Breast epithelium (tissue), 4 donors: ENCODE measurements at regions not wholly inside any gene's neighbourhood (a gene's known extent, or its start where the extent isn't known, plus 50 kb on each side); places are given as distances from the start of the nearest gene placed in this dataset.

Experiments
- DNase-seq, 2 donors: peaks; one replicate each; pipeline ENCODE4 v3.0.0-alpha.2; 2019; ENCODE audit warnings: low spot score in 2 of 2
- H3K27ac ChIP-seq, 2 donors: fragments of 200-600 bp; sonication (generic) in 1 of 2; one replicate each; pipeline ENCODE4 v1.5.1; 2016 to 2019; ENCODE audit warnings: mild to moderate bottlenecking in 1 of 2
- H3K27me3 ChIP-seq, 2 donors: fragments of 200-600 bp; sonication (generic) in 1 of 2; one replicate each; pipeline versions ENCODE4 v1.5.1 to v1.6.0; 2017 to 2019; ENCODE audit warnings: control low read depth in 1 of 2, mild to moderate bottlenecking in 1 of 2
- H3K36me3 ChIP-seq: fragments of 200-600 bp; one replicate; pipeline ENCODE4 v1.5.1; 2019
- H3K4me1 ChIP-seq, 2 donors: fragments of 200-600 bp; sonication (generic); one replicate each; pipeline ENCODE4 v1.5.1; 2016 to 2019; ENCODE audit warnings: control low read depth in 1 of 2
- H3K4me3 ChIP-seq, 3 donors: fragments of 200-600 bp; sonication (generic); 1 replicate in 2 of 3; 2 replicates in 1 of 3; pipeline ENCODE4 v1.5.1; 2016 to 2019; ENCODE audit warnings: mild to moderate bottlenecking in 3 of 3, moderate library complexity in 2 of 3
- H3K9me3 ChIP-seq, 2 donors: fragments of 200-600 bp; sonication (generic) in 1 of 2; one replicate each; pipeline ENCODE4 v1.5.1; 2016 to 2019; ENCODE audit warnings: control low read depth in 1 of 2
- POLR2A ChIP-seq: fragments of 450-650 bp; IDR thresholded peaks from one replicate; pipeline ENCODE4 v1.6.1; 2016; ENCODE audit warnings: antibody characterized with exemption, mild to moderate bottlenecking, moderate library complexity
- POLR2AphosphoS5 ChIP-seq, 3 donors: sonication (generic); formaldehyde crosslinking; IDR thresholded peaks; one replicate each; pipeline ENCODE4 v1.6.1; 2017; ENCODE audit warnings: antibody characterized with exemption in 3 of 3
- intact Hi-C: fragments of 100-400 bp; cut with DNase I; formaldehyde crosslinking; loops from one replicate; pipeline ENCODE4 v1.15.1; 2023; ENCODE audit warnings: low total_unique reads
- TF ChIP-seq, protein P1 (sequence below), 3 donors: fragments of 450-650 bp; IDR thresholded peaks; one replicate each; pipeline ENCODE4 v1.5.1; 2016 to 2017; ENCODE audit warnings: antibody characterized with exemption in 3 of 3, mild to moderate bottlenecking in 3 of 3, moderate library complexity in 3 of 3

DNA sequence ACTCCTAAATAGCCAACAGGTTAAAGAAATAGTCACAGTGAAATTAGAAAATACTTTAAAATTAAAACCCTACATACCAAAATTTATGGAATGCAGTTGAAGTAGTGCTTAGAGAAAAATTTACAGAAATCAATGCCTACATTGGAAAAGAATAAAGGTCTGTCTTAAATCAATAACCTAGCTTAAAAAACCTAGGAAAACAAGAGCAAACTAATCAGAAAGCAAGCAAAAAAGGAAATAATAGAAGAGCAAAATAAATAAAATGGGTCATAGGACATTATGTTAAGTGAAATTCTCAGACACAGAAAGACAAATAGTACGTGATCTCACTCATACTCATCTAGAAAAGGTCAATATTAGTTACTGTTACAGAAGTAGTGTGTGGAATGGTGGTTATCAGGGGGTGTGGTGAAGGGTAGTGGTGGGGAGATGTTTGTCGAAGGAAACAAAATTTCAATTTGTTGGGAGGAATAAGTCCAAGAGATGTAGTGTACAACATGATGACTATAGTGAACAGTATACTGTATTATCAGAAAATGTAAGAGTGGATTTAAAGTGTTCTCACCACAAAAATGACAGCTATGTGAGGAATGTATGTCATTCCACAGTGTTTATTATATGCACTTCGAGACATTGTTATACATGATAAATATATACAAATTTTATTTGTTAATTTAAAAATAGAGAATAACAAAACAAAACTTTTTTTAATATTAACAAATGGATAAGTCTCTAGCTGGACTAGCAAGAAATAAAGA is 423.6 kb downstream of the CDH26 start:
- Histone ChIP-seq H3K27ac (no peak overlapping the region), H3K36me3 (no peaks in the 10 kb centered on the region), H3K27me3 (no peaks in the 10 kb centered on the region), H3K4me1 (no peaks in the 10 kb centered on the region), H3K4me3 (no peak overlapping the region), H3K9me3 (peaks cover 0 to 7% of the 10 kb centered on the region in 2 donors)
- intact Hi-C loops: no loop called here
- no peak for DNase-seq
- TF ChIP-seq POLR2AphosphoS5 (IDR thresholded peaks at IDR 0.05) (no peak), POLR2A (no peak)
- TF ChIP-seq, protein P1, sequence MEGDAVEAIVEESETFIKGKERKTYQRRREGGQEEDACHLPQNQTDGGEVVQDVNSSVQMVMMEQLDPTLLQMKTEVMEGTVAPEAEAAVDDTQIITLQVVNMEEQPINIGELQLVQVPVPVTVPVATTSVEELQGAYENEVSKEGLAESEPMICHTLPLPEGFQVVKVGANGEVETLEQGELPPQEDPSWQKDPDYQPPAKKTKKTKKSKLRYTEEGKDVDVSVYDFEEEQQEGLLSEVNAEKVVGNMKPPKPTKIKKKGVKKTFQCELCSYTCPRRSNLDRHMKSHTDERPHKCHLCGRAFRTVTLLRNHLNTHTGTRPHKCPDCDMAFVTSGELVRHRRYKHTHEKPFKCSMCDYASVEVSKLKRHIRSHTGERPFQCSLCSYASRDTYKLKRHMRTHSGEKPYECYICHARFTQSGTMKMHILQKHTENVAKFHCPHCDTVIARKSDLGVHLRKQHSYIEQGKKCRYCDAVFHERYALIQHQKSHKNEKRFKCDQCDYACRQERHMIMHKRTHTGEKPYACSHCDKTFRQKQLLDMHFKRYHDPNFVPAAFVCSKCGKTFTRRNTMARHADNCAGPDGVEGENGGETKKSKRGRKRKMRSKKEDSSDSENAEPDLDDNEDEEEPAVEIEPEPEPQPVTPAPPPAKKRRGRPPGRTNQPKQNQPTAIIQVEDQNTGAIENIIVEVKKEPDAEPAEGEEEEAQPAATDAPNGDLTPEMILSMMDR (IDR thresholded peaks at IDR 0.05): no peak

GRCh38 chr20:60389441-60389840 is 431.2 kb downstream of the CDH26 start:
- Histone ChIP-seq H3K4me3 (no peak overlapping the region), H3K9me3 (no peaks in the 10 kb centered on the region), H3K36me3 (no peaks in the 10 kb centered on the region), H3K27me3 (no peaks in the 10 kb centered on the region), H3K27ac (no peak overlapping the region), H3K4me1 (no peaks in the 10 kb centered on the region)
- intact Hi-C loops: no loop called here
- TF ChIP-seq, protein P1 (IDR thresholded peaks at IDR 0.05): no peak
- TF ChIP-seq POLR2A: no peak
- no peak for TF ChIP-seq POLR2AphosphoS5 (IDR thresholded peaks at IDR 0.05)
- no peak for DNase-seq

DNA sequence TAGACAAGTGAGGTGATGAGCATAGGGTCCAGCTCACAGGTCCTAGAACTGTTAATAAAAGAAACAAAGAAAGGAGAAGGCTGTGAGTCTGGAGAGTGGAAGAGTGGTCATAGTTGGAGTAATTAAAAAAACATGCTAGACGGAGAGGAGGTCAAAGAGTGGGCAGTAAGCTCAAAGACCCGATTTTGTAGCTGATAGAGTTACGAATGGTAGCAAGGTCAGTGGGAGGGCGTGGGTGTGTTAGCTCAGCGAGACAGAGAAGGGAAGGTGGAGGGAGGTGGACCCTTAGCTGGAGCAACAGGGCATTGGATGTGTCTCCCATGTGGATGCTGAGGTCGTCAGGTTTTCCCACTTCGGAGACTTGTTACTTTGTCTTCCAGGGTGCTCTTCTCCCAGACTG is 431.7 kb downstream of the CDH26 start:
- H3K4me3 ChIP-seq: no peak overlapping the region
- TF ChIP-seq, protein P1 (IDR thresholded peaks at IDR 0.05): no peak
- TF ChIP-seq POLR2A (no peak), POLR2AphosphoS5 (IDR thresholded peaks at IDR 0.05) (no peak)
- no peak overlapping the region for H3K27ac ChIP-seq
- H3K4me1 ChIP-seq: no peaks in the 10 kb centered on the region
- intact Hi-C loops: no loop called here
- no peaks in the 10 kb centered on the region for H3K9me3 ChIP-seq
- H3K27me3 ChIP-seq: no peaks in the 10 kb centered on the region
- H3K36me3 ChIP-seq: no peaks in the 10 kb centered on the region
- DNase-seq: no peak

DNA sequence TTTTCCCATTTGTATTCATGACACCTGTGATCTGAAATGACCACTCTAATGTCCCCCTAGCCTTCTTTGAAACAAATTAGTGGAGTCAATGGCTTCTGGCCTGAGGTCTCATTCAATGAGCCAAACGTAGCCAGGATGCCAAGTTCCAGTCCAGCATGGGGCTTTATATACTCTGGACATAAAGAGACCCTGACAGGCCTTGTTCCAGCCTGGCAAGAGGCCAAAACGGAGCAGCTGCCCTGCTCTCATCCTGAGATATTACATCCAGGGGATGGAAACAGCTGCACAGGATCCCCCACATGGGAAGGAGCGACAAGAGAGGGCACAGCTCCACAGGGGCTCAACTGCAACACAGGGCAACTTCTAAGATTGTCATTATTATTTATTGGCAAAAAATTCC is 437.8 kb downstream of the CDH26 start:
- intact Hi-C loops: no loop called here

GRCh38 chr20:60400567-60400966 is 442.3 kb downstream of the CDH26 start:
- Histone ChIP-seq H3K4me1 (no peaks in the 10 kb centered on the region), H3K36me3 (no peaks in the 10 kb centered on the region), H3K27ac (no peak overlapping the region), H3K27me3 (no peaks in the 10 kb centered on the region), H3K9me3 (peaks cover 0 to 5% of the 10 kb centered on the region in 2 donors), H3K4me3 (no peak overlapping the region)
- no peak for TF ChIP-seq POLR2AphosphoS5 (IDR thresholded peaks at IDR 0.05)
- TF ChIP-seq, protein P1 (IDR thresholded peaks at IDR 0.05): no peak
- no peak for TF ChIP-seq POLR2A
- intact Hi-C loops: no loop called here
- no peak for DNase-seq

More for the DNA sequence above, 437.8 kb downstream of the CDH26 start:
- peaks cover 0 to 5% of the 10 kb centered on the region in 2 donors for H3K9me3 ChIP-seq
- DNase-seq: no peak
- no peaks in the 10 kb centered on the region for H3K36me3 ChIP-seq
- H3K4me1 ChIP-seq: no peaks in the 10 kb centered on the region
- TF ChIP-seq, protein P1 (IDR thresholded peaks at IDR 0.05): no peak
- TF ChIP-seq POLR2AphosphoS5 (IDR thresholded peaks at IDR 0.05) (no peak), POLR2A (no peak)
- H3K27ac ChIP-seq: no peak overlapping the region
- no peaks in the 10 kb centered on the region for H3K27me3 ChIP-seq
- no peak overlapping the region for H3K4me3 ChIP-seq
